Stomach (tissue), 4 donors: ENCODE measurements at regions not wholly inside any gene's neighbourhood (a gene's known extent, or its start where the extent isn't known, plus 50 kb on each side); places are given as distances from the start of the nearest gene placed in this dataset.

Experiments
- EP300 ChIP-seq: sonication (generic); formaldehyde crosslinking; IDR thresholded peaks from one replicate; pipeline ENCODE4 v1.6.1; 2017; ENCODE audit warnings: antibody characterized with exemption
- POLR2A ChIP-seq, 4 donors: fragments of 450-650 bp; IDR thresholded peaks; one replicate each; pipeline ENCODE4 v1.6.1; 2016; ENCODE audit warnings: antibody characterized with exemption in 4 of 4, control low read depth in 2 of 4, mild to moderate bottlenecking in 1 of 4, moderate library complexity in 1 of 4
- POLR2AphosphoS5 ChIP-seq, 3 donors: sonication (generic); formaldehyde crosslinking; IDR thresholded peaks; one replicate each; pipeline ENCODE4 v1.6.1; 2016; ENCODE audit warnings: antibody characterized with exemption in 3 of 3
- TF ChIP-seq, protein P1 (sequence below), 7 experiments: fragments of 450-650 bp in 4 of 7; fragments of 200-600 bp in 3 of 7; sonication (generic) in 3 of 7; IDR thresholded peaks; one replicate each; pipeline ENCODE4 v1.5.1; 2016 to 2019; ENCODE audit warnings: antibody characterized with exemption in 7 of 7, control low read depth in 2 of 7, mild to moderate bottlenecking in 1 of 7

DNA sequence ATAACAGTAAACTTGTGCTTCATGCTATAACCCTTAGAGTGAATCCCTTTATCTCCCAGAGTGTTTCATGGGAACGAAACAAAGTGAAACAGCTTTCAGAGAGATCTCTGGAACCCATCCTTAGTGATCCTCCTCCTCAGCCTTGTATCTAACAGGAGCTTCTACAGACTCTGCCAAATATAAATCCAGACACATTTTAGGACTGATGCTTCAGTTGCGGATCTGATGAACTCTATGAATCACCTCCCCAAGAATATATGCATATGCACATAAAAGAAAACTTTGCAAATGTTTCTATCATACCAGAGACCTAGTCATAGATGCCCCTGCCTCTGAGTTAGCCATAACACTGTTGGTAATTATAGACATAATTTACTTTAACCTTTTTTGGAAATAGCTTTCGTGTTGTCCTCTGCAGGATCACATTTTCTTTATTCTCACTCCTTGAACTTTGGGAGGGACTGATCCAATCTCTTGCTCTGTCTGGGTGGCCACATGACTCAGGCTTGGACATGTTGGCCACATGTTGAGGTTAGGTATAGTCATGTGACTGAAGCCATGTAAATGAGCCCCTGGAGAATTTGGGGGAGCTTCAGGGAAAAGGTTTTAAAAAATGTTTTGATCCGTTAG, 306.4 kb upstream of the CNTN3 start:
- TF ChIP-seq POLR2AphosphoS5 (IDR thresholded peaks at IDR 0.05) (no peak), POLR2A (IDR thresholded peaks at IDR 0.05) (no peak), EP300 (no peak)
- TF ChIP-seq, protein P1, sequence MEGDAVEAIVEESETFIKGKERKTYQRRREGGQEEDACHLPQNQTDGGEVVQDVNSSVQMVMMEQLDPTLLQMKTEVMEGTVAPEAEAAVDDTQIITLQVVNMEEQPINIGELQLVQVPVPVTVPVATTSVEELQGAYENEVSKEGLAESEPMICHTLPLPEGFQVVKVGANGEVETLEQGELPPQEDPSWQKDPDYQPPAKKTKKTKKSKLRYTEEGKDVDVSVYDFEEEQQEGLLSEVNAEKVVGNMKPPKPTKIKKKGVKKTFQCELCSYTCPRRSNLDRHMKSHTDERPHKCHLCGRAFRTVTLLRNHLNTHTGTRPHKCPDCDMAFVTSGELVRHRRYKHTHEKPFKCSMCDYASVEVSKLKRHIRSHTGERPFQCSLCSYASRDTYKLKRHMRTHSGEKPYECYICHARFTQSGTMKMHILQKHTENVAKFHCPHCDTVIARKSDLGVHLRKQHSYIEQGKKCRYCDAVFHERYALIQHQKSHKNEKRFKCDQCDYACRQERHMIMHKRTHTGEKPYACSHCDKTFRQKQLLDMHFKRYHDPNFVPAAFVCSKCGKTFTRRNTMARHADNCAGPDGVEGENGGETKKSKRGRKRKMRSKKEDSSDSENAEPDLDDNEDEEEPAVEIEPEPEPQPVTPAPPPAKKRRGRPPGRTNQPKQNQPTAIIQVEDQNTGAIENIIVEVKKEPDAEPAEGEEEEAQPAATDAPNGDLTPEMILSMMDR (IDR thresholded peaks at IDR 0.05) = no peak
